ENCODE measurements at regions not wholly inside any gene's neighbourhood (a gene's known extent, or its start where the extent isn't known, plus 50 kb on each side); places are given as distances from the start of the nearest gene placed in this dataset.

DNA sequence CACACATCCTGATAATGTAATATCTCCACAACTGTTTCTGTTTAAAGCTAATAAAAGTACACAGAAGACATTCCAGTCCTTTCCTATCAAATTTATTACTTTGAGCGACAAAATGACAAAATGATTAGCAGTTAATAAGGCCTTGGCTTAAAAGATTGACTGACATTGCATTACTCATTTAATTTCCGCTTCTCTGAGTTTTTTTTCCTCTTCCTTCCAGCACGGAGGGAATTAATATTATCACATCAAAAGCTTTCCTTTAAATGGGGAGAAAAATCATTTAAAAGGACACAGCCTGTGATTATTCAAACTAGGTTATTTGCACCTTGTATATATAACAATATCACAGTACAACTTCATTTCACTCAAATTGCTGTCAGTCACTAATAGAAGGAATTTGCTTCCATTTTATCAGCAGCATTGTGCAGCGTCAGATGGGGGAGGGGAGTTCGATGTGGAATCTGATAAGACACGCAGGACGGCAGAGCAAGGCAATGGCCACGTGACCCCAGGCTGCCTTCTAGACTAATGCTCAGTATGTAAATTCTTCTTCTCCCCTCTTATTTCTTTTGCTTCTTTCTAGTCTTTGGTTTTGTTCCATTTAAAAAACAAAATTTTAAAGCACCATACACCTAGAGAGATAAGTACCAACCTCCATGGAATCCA lies 400.5 kb downstream of the IRX1 start:
- TF ChIP-seq, protein P1, sequence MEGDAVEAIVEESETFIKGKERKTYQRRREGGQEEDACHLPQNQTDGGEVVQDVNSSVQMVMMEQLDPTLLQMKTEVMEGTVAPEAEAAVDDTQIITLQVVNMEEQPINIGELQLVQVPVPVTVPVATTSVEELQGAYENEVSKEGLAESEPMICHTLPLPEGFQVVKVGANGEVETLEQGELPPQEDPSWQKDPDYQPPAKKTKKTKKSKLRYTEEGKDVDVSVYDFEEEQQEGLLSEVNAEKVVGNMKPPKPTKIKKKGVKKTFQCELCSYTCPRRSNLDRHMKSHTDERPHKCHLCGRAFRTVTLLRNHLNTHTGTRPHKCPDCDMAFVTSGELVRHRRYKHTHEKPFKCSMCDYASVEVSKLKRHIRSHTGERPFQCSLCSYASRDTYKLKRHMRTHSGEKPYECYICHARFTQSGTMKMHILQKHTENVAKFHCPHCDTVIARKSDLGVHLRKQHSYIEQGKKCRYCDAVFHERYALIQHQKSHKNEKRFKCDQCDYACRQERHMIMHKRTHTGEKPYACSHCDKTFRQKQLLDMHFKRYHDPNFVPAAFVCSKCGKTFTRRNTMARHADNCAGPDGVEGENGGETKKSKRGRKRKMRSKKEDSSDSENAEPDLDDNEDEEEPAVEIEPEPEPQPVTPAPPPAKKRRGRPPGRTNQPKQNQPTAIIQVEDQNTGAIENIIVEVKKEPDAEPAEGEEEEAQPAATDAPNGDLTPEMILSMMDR (IDR thresholded peaks at IDR 0.05), result no peak
- TF ChIP-seq POLR2A (IDR thresholded peaks at IDR 0.05), result no peak

All from esophagus squamous epithelium (tissue), 4 donors.